ENCODE measurements at regions not wholly inside any gene's neighbourhood (a gene's known extent, or its start where the extent isn't known, plus 50 kb on each side); places are given as distances from the start of the nearest gene placed in this dataset.

DNA sequence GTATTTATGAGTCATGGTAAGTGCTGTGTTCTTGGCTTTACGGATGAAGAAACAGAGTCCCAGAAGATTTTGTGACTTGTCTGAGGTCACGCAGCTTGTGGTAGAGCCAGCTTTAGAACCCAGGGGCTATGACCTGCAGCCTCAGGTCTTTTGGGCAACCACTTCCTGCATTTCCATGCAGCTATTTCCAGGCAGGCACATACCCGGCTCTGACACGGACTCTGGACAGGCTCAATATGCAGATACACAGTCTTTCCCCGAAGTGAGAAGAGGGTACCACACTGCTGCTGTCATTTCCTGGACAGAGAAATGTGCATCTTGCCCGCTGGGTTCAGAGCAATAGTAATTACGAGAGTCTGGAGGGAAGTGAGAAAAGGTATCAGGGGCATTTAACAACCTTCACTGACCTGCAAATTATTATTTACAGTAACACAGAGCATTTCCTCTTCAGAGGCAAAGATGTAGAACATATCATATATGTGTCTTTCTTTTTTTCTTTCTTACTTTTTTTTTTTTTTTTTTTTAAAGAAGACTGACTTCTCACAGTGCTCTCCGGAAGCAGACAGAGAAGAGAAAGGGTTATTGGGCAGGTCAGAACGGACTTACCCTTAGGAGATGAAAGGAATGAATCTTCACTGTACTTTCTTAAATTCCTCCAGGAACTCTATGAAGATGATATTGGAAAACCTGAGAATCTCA lies 185.1 kb downstream of the CLIC5 start:
- peak; percentile 19 for DNase-seq (ENCODE audit: low spot score)

DNA sequence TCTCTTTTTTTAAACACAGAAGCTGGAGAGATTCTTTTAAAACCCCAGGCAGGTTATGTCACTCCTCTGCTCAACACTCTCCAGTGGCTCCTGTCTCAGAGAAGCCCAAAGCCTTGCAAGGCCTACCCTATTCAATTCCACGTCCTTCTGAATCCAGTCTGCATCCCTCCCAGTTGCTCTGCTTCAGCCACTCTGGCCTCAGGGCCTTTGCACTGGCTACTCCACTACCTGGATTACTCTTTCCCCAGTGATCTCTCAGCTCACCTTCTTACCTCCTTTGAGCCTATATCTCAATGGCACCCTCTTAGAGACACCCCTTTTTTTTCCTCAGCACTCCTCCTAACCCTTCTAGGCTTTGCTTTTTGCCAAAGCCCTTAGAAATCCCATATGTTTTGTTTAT lies 185.8 kb downstream of the CLIC5 start:
- no peak for DNase-seq (ENCODE audit: low spot score)

DNA sequence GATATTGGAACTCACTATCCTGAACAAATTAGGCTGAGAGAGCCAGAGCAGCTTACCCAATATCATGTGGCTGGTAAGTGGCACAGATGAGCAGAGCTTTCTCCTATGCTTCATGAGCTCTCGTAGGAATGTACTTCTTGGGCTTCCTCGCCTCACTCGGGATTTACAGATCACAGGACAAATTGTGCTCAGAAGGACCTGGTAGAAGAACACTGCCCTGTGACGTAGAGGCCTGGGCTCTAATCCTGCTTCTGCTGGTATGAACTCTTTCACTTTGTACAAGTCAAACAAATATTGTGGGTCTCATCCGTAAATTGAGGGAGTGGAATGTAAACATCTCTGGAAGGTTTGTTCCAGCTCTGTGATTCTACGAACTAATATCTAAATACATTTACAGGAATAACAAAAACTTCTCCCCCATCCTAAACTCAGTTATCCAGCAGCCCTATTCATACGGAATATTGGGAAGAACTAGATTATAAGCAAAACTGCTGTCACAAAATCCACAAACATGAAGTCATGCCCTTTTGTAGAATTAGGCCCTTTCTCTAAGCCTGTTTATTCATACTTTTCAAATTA lies 187.6 kb downstream of the CLIC5 start:
- DNase-seq (ENCODE audit: low spot score) = no peak

DNA sequence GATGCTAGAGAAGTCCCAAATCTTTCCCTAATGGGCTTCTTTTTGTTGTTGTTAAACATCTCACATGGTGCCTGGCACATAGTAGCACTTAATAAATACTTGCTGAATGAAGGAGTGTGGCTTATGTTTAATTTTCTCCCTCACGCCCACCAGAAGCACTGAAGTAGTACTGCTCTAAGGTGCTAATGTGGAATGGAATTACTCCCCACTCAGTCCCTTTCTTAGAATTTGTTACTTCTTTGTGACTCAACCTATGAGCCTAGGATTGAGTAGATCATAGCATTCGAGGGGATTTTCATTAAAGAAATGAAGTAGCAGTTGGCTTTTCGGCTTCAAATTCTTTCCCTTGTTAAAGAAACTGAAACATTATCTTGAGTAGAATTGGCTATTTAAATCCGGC lies 192.8 kb downstream of the CLIC5 start:
- DNase-seq (ENCODE audit: low spot score) = no peak

DNA sequence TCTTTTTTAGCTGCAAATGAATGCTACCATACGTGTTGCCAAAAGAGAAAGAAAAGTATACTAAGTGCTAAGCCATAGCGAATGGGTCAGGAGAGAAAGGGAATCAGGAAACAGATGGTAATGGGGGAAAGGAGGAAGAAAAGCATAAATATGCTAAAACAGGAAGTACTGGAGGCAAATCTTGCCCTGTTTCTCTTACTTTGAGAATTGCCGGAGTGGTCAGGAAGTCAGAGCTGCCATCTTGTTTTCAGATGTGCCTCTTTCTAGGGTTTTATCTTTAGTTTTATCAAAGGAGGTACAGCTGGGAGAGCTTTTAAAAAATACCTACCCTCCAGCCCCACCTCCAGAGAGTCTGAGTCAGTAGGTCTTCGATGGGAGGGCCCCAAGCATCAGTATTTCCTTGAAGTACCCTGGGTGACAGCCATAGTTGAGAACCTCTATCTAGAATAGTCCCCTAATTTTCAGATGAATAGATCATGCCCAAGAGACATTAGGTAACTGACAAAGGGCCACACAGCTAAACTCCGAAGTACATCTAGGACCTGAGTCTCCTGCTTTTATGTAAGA lies 193.3 kb downstream of the CLIC5 start:
- DNase-seq (ENCODE audit: low spot score) = peak; percentile 14

DNA sequence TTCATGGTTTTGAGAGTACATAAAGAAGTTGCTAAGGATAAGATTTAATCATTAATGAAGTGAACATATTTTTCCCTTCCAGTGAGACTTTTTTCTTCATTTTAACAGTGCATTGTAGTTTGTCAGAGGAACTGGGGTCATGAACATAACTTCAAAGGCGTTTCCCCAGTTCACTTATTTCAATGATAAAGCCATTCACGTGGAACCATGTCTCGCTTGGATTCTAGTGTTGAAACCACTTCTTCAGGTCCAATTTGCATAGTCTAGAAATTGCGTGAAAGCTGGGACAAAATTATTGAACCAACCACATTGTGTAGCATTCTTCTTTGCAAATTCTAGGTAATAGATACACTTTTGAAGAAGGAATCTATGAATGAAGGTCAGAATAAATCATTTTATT lies 197.0 kb downstream of the CLIC5 start:
- DNase-seq (ENCODE audit: low spot score) = no peak

DNA sequence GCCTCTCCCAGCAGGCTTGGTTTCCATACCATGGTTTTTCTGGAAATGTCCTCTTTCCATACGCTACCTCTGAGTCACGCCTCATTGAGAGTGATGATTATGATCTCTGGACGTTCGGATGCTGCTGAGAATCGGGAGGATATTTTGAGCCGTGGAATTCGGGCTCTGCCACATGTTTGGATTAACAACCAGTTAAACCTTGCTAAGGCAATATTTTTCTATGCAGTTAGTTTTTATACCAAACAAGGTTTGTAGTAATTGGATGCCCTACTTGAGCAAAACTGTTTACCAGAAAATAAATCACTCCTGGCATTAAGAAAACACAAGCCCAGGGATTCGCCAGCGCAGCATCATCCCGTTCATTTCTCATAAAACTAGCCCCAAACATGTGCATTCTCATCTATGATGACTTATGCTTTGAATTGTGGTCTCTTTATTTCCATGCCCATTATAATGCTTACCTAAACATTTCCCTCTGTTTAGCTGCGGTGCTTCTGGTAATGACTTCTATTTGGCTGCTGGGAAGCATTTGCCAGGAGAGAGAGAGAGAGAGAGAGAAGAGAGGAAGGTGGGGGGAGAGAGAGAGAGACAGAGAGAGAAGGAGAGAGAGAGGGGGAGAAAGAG lies 198.9 kb downstream of the CLIC5 start:
- no peak for DNase-seq (ENCODE audit: low spot score)

DNA sequence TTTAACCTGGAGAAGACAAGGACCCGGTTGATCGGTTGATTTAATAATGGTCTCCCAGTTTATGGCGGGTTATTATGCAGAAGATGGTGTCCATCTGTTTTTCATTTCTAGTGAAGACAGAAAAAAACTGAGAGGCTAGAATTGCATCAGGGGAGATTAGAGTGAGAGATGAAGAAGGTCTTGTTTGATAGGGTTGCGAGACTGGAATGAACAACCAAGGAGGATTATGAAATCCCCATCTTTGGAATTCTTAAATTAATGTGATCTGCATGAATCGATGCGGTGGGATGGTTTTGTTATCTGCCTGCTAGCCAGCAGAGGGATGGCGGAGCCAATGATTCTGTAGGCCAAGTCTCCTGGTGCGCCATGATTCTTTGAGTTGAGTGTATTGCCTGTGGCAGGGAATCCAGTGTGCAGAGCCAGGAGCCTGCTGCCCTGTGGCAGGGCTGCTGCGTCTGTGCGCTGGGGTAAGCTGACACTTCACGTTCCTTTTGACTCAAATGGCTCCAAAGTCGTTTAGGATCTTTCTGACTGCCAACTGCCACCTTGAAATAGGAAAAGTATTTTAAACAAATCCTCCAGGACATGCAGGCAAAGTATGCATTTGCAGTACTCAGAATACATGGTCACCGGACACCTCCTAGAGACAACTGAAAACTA lies 200.1 kb downstream of the CLIC5 start:
- DNase-seq (ENCODE audit: low spot score) = no peak

DNA sequence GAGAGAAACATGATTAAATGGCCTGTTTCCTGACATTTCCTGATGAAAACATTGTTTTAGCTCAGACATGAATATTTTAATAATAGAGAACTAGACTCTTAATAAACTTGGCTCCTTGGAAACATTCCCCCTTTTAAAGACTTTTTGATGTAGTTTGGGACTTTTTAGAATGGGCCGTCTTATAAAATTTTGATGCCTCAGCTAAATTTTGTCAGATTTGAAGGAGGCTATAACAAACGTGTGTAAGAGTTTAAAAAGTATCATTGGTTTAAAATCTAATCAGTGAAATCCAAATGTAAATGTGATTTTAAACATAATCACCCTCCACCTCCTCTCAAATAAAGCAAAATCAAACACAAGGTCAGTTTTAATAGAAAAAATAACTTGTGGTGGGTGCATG lies 200.9 kb downstream of the CLIC5 start:
- DNase-seq (ENCODE audit: low spot score) = no peak

DNA sequence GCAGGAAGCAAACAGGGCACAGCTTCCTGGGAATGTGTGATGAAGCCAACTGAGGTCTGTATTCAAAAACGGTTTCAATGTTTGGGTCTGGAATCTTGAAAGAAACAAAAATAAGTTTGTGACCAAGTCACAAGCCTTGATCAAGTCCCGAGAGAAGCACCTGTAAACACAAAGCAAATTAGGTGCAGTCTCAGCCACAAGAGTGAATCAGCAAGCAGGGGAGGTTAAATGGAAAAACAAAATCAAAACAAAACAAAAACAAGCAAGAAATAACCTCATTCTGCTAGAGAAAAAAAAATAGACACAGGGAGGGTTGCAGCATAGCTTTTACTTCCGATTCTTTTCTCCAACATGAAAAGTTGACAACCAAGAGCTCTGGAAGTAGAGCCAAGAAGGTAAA lies 201.7 kb downstream of the CLIC5 start:
- DNase-seq (ENCODE audit: low spot score) = no peak

DNA sequence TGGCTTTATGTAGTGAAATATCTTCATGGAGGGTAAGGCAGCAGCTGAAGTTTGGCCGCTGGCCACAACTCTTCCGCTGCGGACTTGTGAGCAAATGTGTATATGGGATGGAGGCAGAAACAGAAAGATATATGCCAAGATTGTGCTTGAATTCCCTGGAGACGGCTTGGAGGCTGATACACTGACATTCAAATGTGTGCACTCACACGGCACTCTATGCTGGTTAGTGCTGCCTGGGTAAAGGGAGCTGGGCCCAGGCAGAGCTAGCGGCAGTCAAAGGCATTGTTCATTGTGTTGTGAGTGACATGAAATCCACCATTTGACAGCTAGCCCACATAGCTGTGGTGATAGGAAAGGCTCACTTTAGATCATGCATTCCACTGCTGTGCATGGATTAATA lies 202.7 kb downstream of the CLIC5 start:
- DNase-seq (ENCODE audit: low spot score) = peak; percentile 85

DNA sequence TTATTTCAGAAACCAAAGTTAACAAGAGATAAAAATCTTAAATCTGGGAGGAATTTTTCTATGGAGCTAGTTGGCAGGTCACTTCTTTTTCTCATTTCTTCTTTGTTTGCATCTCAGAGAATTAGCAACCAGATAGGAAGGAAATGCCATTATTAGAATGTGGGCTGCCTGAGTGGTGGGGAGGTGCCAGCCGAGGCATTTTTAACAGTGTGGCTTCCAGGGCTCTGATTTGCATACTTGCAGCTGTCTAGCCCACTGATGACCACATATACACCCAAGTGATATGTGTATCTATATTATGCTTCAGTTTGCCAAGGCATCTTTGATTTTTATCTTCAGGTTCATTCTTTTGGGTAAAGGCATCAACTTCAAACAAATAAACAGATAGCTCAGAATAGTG lies 206.7 kb downstream of the CLIC5 start:
- DNase-seq (ENCODE audit: low spot score) = no peak

DNA sequence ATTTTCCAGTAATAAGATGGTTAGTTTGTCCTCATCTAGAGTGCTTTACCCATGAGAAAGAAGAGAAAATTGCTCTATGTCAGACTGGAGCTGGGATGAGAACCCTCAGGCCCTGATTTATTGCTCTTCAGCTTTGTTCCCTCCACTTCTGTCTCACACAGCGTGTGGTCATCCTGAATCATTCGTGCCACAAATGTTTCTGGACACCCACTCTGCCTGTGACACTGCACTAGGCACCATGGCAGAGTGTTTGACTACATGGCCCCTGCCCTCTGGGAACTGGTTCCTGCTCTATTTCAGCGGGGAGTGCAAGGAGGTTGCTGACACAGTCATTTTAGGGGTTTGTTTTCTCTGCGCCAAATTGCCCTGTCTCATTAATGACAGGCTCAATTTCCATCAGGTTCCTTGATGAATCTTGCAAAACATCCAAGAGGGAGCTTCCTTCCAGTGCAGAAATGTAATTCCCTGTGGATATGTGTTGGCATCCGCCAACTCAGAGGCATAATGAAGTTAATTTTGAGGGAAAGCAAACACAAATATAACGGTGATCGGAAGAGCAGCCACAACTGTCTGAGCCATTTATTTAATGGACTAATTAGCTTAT lies 207.5 kb downstream of the CLIC5 start:
- no peak for DNase-seq (ENCODE audit: low spot score)

DNA sequence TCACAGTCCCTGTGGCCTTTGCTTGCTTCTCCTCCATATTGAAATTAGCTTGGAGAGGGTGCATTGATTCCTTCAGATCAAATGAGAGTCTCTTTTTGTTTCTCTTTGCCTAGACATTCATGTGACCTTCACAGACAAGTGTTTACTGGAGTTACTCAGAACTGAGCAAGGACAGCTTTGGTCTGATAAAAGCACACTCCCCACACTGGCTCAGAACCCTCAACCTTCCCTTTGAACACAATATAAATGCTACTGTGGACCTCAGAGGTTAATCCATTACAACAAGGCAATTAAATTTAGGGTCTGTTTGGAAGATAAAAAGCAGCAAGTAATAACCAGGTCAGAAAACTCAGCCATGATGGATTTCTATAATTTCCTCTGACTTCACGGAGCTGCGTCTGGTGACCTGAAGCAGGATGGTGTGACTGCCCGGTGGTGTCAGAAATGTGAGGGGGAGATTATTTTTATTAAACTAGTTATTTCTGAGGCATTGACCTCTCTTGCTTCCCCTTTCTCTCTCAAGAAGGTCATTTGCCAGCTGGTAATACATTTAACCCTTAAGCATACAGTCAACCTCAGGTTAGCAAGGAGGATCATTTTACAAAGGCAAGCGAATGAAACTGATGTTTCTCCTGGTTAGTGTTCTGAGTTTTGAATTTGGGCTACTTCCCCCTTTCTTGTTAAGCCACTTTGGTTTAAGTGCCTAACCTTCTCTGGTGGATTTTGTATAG lies 208.2 kb downstream of the CLIC5 start:
- DNase-seq (ENCODE audit: low spot score) = no peak

DNA sequence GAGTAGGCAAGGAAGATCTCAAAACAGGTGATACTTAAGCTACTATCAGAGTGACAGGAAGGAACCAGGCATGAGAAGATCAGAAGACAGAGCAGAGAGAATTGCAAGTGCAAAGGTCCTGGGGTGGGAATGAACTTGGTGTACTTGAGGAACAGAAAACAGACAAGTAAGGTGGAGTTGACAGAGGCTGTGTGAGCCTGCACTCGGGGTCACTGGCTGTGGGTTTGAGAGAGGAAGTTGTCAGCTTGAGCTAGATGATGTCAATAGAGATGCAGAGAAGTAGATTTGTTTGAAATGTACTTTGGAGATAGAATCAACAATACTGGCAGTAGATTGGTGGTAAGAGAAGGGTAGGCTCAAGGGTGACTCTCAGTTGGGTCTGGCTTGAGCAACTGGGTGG lies 209.5 kb downstream of the CLIC5 start:
- no peak for DNase-seq (ENCODE audit: low spot score)

DNA sequence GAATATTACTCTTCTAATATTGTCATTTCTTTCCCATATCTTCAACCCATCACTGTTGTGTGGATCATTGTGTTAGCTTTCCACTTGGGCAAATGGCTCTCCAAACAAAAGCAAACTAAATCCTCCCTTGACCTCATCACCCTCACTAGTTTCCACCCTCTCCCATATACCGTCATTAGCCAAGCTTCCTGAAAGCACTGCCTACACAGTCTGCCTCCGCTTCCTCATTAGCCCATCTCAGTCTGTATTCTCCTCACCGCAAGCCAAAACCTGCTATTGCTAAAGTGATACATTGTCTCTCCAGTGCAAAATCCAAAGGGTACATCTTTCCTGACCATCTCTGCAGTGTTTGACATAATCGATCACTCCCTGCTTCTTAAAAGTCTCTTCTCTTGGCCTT lies 212.6 kb downstream of the CLIC5 start:
- no peak for DNase-seq (ENCODE audit: low spot score)

DNA sequence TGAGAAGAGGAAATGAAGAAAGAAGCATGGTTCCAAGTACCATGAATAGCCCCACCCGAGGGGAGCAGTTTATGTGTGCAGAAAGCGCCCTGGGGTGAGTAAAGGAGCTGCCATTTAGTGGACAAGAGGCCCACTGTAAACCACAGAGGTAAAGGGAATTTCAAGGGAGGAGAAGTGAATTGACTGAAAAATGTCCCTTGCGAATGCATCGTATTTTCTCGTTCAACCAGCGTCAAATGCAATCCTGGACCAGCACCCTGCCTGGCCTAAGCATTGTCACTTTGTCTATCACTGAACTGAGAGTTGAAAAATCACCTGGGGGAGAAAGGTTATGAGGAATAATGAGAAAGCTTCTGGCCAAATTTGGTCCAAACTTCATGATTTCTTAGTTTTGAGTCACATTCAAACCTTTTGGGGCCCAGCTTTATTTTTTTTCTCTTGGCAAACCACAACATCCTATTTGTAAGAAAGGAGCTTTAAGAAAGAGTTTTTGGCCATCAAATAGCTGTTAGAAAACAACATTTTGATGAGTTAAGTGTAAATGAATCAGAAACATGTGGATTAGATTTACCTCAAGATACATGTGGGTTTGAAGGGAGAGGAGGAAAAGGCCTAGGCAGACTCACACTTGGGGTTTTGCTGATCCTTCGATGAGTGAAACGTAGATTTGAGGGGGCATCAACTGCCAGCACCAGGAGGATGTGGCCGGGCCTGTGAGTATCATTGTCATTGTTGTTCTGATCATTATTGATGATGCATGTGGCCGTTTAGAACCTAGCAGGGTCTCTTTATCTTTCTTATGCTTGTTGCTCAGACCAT lies 214.0 kb downstream of the CLIC5 start:
- DNase-seq (ENCODE audit: low spot score) = no peak

DNA sequence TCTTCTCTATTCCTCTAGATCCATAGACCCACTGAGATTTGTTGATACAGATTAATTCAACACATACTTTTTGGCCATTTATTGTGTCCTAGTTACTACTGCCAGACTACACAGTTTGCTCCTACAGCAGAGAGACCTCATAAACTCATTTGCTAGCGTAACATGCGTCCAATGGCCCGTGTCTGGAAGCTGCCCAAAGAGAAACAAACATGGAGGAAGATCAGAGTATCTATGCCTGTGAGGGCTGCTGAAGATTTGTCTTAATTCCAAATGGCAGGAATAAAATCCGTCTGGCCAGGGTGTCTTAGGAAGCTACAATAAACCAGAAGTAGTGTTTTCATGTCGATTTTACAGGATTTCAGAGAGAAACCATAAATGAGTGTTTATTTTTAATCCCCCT lies 214.7 kb downstream of the CLIC5 start:
- DNase-seq (ENCODE audit: low spot score) = no peak

DNA sequence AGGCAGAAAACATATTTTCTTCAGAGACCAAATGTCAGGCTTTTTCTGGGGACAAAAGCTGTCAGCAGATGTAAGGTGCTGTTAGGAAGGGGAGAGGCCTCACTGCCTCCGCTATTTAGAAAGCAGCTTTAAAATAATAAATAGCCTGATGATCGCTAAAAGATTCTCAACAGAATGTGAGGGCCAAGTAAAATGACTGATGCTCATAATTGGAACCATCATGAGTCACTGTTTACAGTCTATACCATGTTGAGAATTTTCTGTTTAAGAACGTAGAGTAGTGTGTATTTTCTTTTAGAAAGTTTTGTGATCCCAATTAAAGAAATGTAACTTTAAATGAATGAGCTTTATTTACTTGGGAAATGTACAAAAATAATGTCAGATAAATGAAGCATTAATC lies 220.0 kb downstream of the CLIC5 start:
- no peak for DNase-seq (ENCODE audit: low spot score)

DNA sequence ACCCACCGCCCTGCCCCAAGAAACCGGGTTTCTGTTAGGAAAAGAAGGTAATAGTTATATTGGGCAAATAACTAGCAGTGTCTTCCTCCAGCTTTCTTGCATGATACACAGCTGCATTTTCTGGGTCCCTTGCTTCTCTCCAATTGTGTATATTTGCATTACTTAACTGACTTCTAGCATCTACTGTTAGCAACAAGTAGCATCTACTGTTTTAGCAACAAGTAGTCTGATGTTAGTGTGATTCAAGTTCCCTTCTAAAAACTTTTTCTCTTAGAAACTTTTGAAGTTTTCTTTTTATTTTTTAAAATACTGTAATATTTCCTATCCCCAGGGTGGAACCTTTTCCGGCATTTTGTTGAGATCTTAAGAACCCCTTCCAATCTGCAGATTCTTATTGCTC lies 221.2 kb downstream of the CLIC5 start:
- no peak for DNase-seq (ENCODE audit: low spot score)
